ENCODE measurements at regions not wholly inside any gene's neighbourhood (a gene's known extent, or its start where the extent isn't known, plus 50 kb on each side); places are given as distances from the start of the nearest gene placed in this dataset.

- no peak overlapping the region for H3K27ac ChIP-seq
- no peaks in the 10 kb centered on the region for H3K79me2 ChIP-seq
- TF ChIP-seq CTCF (IDR thresholded peaks at IDR 0.05), result no peak
- H2AFZ ChIP-seq, result no peak overlapping the region
- no peak overlapping the region for H3K9ac ChIP-seq
- H3K27me3 ChIP-seq (ENCODE audit: control insufficient read depth, insufficient read depth, low read length), result no peaks in the 10 kb centered on the region
- no peaks in the 10 kb centered on the region for H3K9me3 ChIP-seq (ENCODE audit: control insufficient read depth, low read length)
- no peak overlapping the region for H3K4me3 ChIP-seq (ENCODE audit: low read depth, low read length)
- H3K36me3 ChIP-seq (ENCODE audit: control insufficient read depth, insufficient read depth, low read length), result no peaks in the 10 kb centered on the region
- no peak overlapping the region for H3K4me2 ChIP-seq (ENCODE audit: low read length)
- no peaks in the 10 kb centered on the region for H3K4me1 ChIP-seq
These were observed 533.4 kb upstream of the BRINP1 start for GRCh38 chr9:119902611-119903010.

GRCh38 chr9:119898316-119898715 is 529.1 kb upstream of the BRINP1 start:
- no peaks in the 10 kb centered on the region for H3K9me3 ChIP-seq (ENCODE audit: control insufficient read depth, low read length)
- no peaks in the 10 kb centered on the region for H3K36me3 ChIP-seq (ENCODE audit: control insufficient read depth, insufficient read depth, low read length)
- H3K79me2 ChIP-seq, result no peaks in the 10 kb centered on the region
- H3K27me3 ChIP-seq (ENCODE audit: control insufficient read depth, insufficient read depth, low read length), result no peaks in the 10 kb centered on the region
- H3K4me1 ChIP-seq, result no peaks in the 10 kb centered on the region
- no peak overlapping the region for H2AFZ ChIP-seq
- no peak overlapping the region for H3K27ac ChIP-seq
- H3K4me3 ChIP-seq (ENCODE audit: low read depth, low read length), result no peak overlapping the region
- no peak overlapping the region for H3K4me2 ChIP-seq (ENCODE audit: low read length)
- TF ChIP-seq CTCF (IDR thresholded peaks at IDR 0.05), result no peak
- no peak overlapping the region for H3K9ac ChIP-seq

- no peak overlapping the region for H3K4me2 ChIP-seq (ENCODE audit: low read length)
- no peaks in the 10 kb centered on the region for H3K9me3 ChIP-seq (ENCODE audit: control insufficient read depth, low read length)
- H3K9ac ChIP-seq, result no peak overlapping the region
- no peak overlapping the region for H2AFZ ChIP-seq
- no peaks in the 10 kb centered on the region for H3K4me1 ChIP-seq
- H3K27me3 ChIP-seq (ENCODE audit: control insufficient read depth, insufficient read depth, low read length), result no peaks in the 10 kb centered on the region
- H3K36me3 ChIP-seq (ENCODE audit: control insufficient read depth, insufficient read depth, low read length), result no peaks in the 10 kb centered on the region
- H3K4me3 ChIP-seq (ENCODE audit: low read depth, low read length), result no peak overlapping the region
- no peaks in the 10 kb centered on the region for H3K79me2 ChIP-seq
- H3K27ac ChIP-seq, result no peak overlapping the region
- no peak for TF ChIP-seq CTCF (IDR thresholded peaks at IDR 0.05)
These were observed 515.2 kb upstream of the BRINP1 start for GRCh38 chr9:119884438-119884837.

GRCh38 chr9:119881898-119882297 is 512.7 kb upstream of the BRINP1 start:
- H2AFZ ChIP-seq, result no peak overlapping the region
- no peak overlapping the region for H3K27ac ChIP-seq
- H3K4me1 ChIP-seq, result no peaks in the 10 kb centered on the region
- no peaks in the 10 kb centered on the region for H3K36me3 ChIP-seq (ENCODE audit: control insufficient read depth, insufficient read depth, low read length)
- no peaks in the 10 kb centered on the region for H3K79me2 ChIP-seq
- no peak overlapping the region for H3K4me3 ChIP-seq (ENCODE audit: low read depth, low read length)
- H3K4me2 ChIP-seq (ENCODE audit: low read length), result no peak overlapping the region
- no peak for TF ChIP-seq CTCF (IDR thresholded peaks at IDR 0.05)
- H3K9me3 ChIP-seq (ENCODE audit: control insufficient read depth, low read length), result no peaks in the 10 kb centered on the region
- no peaks in the 10 kb centered on the region for H3K27me3 ChIP-seq (ENCODE audit: control insufficient read depth, insufficient read depth, low read length)
- H3K9ac ChIP-seq, result no peak overlapping the region

- H3K9me3 ChIP-seq (ENCODE audit: control insufficient read depth, low read length), result no peaks in the 10 kb centered on the region
These were observed 511.1 kb upstream of the BRINP1 start for GRCh38 chr9:119880361-119880760.

More at GRCh38 chr9:119880361-119880760, 511.1 kb upstream of the BRINP1 start:
- Histone ChIP-seq H3K36me3 (ENCODE audit: control insufficient read depth, insufficient read depth, low read length) (no peaks in the 10 kb centered on the region), H2AFZ (no peak overlapping the region), H3K4me3 (ENCODE audit: low read depth, low read length) (no peak overlapping the region), H3K79me2 (no peaks in the 10 kb centered on the region), H3K27ac (no peak overlapping the region), H3K27me3 (ENCODE audit: control insufficient read depth, insufficient read depth, low read length) (no peaks in the 10 kb centered on the region), H3K4me2 (ENCODE audit: low read length) (no peak overlapping the region), H3K9ac (no peak overlapping the region), H3K4me1 (no peaks in the 10 kb centered on the region)
- no peak for TF ChIP-seq CTCF (IDR thresholded peaks at IDR 0.05)
